Stimulated activated CD4-positive, alpha-beta T cell treated with anti-CD3 and anti-CD28 coated beads, Interleukin-12 subunit alpha, Interleukin-12 subunit beta, amount 100 ng/mL, for 48 hours (primary cell): ENCODE measurements at regions not wholly inside any gene's neighbourhood (a gene's known extent, or its start where the extent isn't known, plus 50 kb on each side); places are given as distances from the start of the nearest gene placed in this dataset.

Experiments used
- DNase-seq, 3 donors: peaks; one replicate each; pipeline ENCODE4 v3.0.0-alpha.2; 2020; ENCODE audit warnings: low read depth in 2 of 3, low spot score in 1 of 3

- DNase-seq, result no peak
Observed at GRCh38 chr4:123832173-123833026, 435.8 kb downstream of the SPRY1 start.

GRCh38 chr4:123833171-123833643, 436.6 kb downstream of the SPRY1 start:
- no peak for DNase-seq

- no peak for DNase-seq
Observed at GRCh38 chr4:123835831-123836590, 439.4 kb downstream of the SPRY1 start.

- DNase-seq, result no peak
Observed at GRCh38 chr4:123836851-123837595, 440.4 kb downstream of the SPRY1 start.

- DNase-seq, result no peak
Observed at GRCh38 chr4:123838474-123838873, 441.9 kb downstream of the SPRY1 start.

GRCh38 chr4:123840197-123840596, 443.6 kb downstream of the SPRY1 start:
- DNase-seq, result no peak

- DNase-seq, result no peak
Observed at GRCh38 chr4:123841447-123842121, 445.0 kb downstream of the SPRY1 start.

- no peak for DNase-seq
Observed at GRCh38 chr4:123843137-123843536, 446.5 kb downstream of the SPRY1 start.

GRCh38 chr4:123844374-123844773, 447.8 kb downstream of the SPRY1 start:
- no peak for DNase-seq

GRCh38 chr4:123846092-123846491, 449.5 kb downstream of the SPRY1 start:
- no peak for DNase-seq

- no peak for DNase-seq
Observed at GRCh38 chr4:123846561-123846960, 450.0 kb downstream of the SPRY1 start.

- DNase-seq, result no peak
Observed at GRCh38 chr4:123848606-123849005, 452.0 kb downstream of the SPRY1 start.

- DNase-seq, result no peak
Observed at GRCh38 chr4:123849495-123849894, 452.9 kb downstream of the SPRY1 start.

- no peak for DNase-seq
Observed at GRCh38 chr4:123851521-123851920, 454.9 kb downstream of the SPRY1 start.

- no peak for DNase-seq
Observed at GRCh38 chr4:123853651-123854050, 457.1 kb downstream of the SPRY1 start.

GRCh38 chr4:123856689-123857545, 460.3 kb downstream of the SPRY1 start:
- no peak for DNase-seq

- no peak for DNase-seq
Observed at GRCh38 chr4:123858465-123858864, 461.9 kb downstream of the SPRY1 start.

- DNase-seq, result no peak
Observed at GRCh38 chr4:123862812-123863211, 466.2 kb downstream of the SPRY1 start.

- DNase-seq, result no peak
Observed at GRCh38 chr4:123866796-123867195, 470.2 kb downstream of the SPRY1 start.
